Sigmoid colon (tissue), 6 donors: ENCODE measurements at regions not wholly inside any gene's neighbourhood (a gene's known extent, or its start where the extent isn't known, plus 50 kb on each side); places are given as distances from the start of the nearest gene placed in this dataset.

ENCODE experiments used
- DNase-seq: peaks from one replicate; pipeline ENCODE4 v3.0.0-alpha.2; 2019
- H3K27ac ChIP-seq, 4 donors: fragments of 200-600 bp; sonication (generic); one replicate each; pipeline ENCODE4 v1.5.1; 2016 to 2019; ENCODE audit warnings: mild to moderate bottlenecking in 1 of 4
- H3K27me3 ChIP-seq, 3 donors: fragments of 200-600 bp; sonication (generic); one replicate each; pipeline ENCODE4 v1.5.1; 2019; ENCODE audit warnings: mild to moderate bottlenecking in 1 of 3
- H3K36me3 ChIP-seq, 4 donors: fragments of 200-600 bp; sonication (generic); one replicate each; pipeline ENCODE4 v1.5.1; 2016 to 2019
- H3K4me1 ChIP-seq, 4 donors: fragments of 200-600 bp; sonication (generic); one replicate each; pipeline ENCODE4 v1.5.1; 2017 to 2019
- H3K4me3 ChIP-seq, 4 donors: fragments of 200-600 bp; sonication (generic); one replicate each; pipeline ENCODE4 v1.5.1; 2017 to 2019; ENCODE audit warnings: mild to moderate bottlenecking in 2 of 4, moderate library complexity in 1 of 4
- H3K9me3 ChIP-seq, 4 donors: fragments of 200-600 bp in 3 of 4; sonication (generic) in 3 of 4; one replicate each; pipeline versions ENCODE4 v1.5.1 to v1.6.1; 2013 to 2019
- EP300 ChIP-seq, 4 donors: sonication (generic); formaldehyde crosslinking; IDR thresholded peaks; one replicate each; pipeline ENCODE4 v1.6.1; 2017; ENCODE audit warnings: antibody characterized with exemption in 4 of 4
- POLR2A ChIP-seq, 2 donors: fragments of 450-650 bp; IDR thresholded peaks; one replicate each; pipeline ENCODE4 v1.6.1; 2016; ENCODE audit warnings: antibody characterized with exemption in 2 of 2, mild to moderate bottlenecking in 2 of 2, moderate library complexity in 2 of 2
- POLR2AphosphoS5 ChIP-seq, 4 donors: sonication (generic); formaldehyde crosslinking; IDR thresholded peaks; one replicate each; pipeline ENCODE4 v1.6.1; 2017; ENCODE audit warnings: antibody characterized with exemption in 4 of 4
- WGBS, 2 donors: extraction: QIAGEN DNeasy Blood & Tissue Kit; methylation state at CpG; one replicate each; pipeline ENCODE4 v1.1.7; 2013; 5-methylcytosine and 5-hydroxymethylcytosine counted together
- intact Hi-C: fragments of 100-400 bp; cut with DNase I; formaldehyde crosslinking; loops from one replicate; pipeline ENCODE4 v1.15.1; 2023
- TF ChIP-seq, protein P1 (sequence below), 4 experiments: fragments of 450-650 bp in 3 of 4; fragments of 200-600 bp in 1 of 4; IDR thresholded peaks; one replicate each; pipeline ENCODE4 v1.5.1; 2016 to 2019; ENCODE audit warnings: antibody characterized with exemption in 4 of 4, mild to moderate bottlenecking in 3 of 4, moderate library complexity in 2 of 4
- donor health status: healthy with polysubstance abuse.
- donor health status: healthy.

DNA sequence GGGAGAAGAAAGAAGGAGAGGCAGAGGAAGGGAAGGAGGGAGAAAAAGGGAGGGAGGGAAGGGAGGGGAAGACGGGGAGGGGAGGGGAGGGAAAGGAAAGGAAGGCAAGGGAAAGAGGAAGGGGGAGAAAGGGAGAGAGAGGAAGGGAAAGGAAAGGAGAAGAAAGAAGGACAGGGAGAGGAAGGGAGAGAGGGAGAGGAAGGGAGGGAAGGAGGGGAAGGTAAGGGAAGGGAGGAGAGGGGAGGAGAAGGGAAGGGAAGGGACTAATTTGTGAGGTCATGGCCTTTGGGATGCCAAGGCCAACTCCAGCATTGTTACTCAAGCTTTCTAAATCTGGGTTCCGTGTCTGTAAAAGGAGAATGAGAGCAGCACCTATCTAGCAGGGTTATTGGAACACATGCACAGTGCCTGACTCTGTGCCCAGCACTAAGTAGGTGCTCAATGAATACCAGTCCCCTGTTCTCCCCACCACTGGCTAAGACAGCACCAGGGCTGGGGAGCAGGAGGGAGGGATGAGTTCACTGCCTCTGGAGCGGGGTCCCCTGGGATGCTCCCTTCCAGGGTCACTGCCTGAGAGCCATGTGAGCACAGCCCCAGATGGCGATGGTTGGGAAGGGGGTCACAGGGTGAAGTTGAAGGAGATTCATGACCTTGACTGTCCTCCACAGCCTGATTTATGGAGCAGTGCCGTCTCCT is 560.1 kb upstream of the TBX3 start:
- no peak for DNase-seq
- no peak for TF ChIP-seq POLR2A (IDR thresholded peaks at IDR 0.05)
- no peak for TF ChIP-seq EP300 (IDR thresholded peaks at IDR 0.05)
- TF ChIP-seq, protein P1, sequence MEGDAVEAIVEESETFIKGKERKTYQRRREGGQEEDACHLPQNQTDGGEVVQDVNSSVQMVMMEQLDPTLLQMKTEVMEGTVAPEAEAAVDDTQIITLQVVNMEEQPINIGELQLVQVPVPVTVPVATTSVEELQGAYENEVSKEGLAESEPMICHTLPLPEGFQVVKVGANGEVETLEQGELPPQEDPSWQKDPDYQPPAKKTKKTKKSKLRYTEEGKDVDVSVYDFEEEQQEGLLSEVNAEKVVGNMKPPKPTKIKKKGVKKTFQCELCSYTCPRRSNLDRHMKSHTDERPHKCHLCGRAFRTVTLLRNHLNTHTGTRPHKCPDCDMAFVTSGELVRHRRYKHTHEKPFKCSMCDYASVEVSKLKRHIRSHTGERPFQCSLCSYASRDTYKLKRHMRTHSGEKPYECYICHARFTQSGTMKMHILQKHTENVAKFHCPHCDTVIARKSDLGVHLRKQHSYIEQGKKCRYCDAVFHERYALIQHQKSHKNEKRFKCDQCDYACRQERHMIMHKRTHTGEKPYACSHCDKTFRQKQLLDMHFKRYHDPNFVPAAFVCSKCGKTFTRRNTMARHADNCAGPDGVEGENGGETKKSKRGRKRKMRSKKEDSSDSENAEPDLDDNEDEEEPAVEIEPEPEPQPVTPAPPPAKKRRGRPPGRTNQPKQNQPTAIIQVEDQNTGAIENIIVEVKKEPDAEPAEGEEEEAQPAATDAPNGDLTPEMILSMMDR (IDR thresholded peaks at IDR 0.05), result no peak
- TF ChIP-seq POLR2AphosphoS5 (IDR thresholded peaks at IDR 0.05), result no peak
- intact Hi-C loops, result no loop called here

DNA sequence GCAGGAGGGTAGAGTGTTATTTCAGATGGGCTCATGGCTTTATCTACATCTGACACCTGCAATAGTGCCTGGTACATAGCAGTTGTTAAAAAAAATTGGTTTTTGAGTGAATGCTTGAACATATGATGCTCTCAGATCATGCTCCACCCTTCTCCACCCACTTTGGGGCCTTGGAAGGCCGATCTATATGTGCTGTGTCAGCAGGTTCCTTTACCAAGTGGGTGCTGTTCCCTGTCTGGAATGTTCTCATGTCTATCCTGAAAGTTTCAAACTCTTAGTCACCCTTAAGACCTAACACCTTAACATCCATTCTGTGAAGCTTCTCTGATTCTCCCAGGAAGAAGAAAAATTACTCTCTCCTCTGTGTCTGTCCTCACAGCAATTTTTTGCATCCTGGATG is 556.3 kb upstream of the TBX3 start:
- no peak overlapping the region for H3K4me3 ChIP-seq
- H3K36me3 ChIP-seq, result no peaks in the 10 kb centered on the region
- H3K27ac ChIP-seq, result no peak overlapping the region
- WGBS, 2 donors, result 67 to 74% methylated on average over 1 of the region's 1 CpG
- H3K4me1 ChIP-seq, result no peaks in the 10 kb centered on the region
- H3K9me3 ChIP-seq, result no peaks in the 10 kb centered on the region
- TF ChIP-seq, protein P1 (IDR thresholded peaks at IDR 0.05), result no peak
- TF ChIP-seq POLR2AphosphoS5 (IDR thresholded peaks at IDR 0.05) (no peak), EP300 (IDR thresholded peaks at IDR 0.05) (no peak)
- H3K27me3 ChIP-seq, result no peaks in the 10 kb centered on the region
- intact Hi-C loops, result no loop called here
- DNase-seq, result no peak

More for the DNA sequence above, 560.1 kb upstream of the TBX3 start:
- Histone ChIP-seq H3K36me3 (no peaks in the 10 kb centered on the region), H3K4me1 (no peaks in the 10 kb centered on the region), H3K9me3 (no peaks in the 10 kb centered on the region), H3K4me3 (no peak overlapping the region), H3K27me3 (no peaks in the 10 kb centered on the region), H3K27ac (no peak overlapping the region)
- WGBS, 2 donors, result 89 to 91% methylated on average over 5 of the region's 5 CpGs

DNA sequence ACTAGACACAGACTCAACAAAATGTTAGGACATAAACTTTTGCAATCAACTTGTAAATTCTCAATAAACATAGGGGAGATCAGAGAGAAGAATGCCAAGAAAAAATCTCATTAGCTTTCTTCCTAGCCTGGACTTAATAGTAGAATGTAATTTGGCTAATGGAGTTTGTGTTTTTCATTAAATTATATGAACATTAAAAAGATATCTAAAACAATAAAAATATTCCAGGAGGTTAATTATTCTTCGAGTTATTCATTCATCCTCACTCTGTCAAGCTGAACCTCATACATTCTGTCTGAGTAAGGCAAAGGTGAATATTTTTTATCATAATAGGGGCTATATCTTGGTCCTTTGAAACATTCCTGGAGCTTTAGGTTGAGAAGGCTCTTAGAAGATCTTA is 551.9 kb upstream of the TBX3 start:
- no peaks in the 10 kb centered on the region for H3K27me3 ChIP-seq
- H3K36me3 ChIP-seq, result no peaks in the 10 kb centered on the region
- TF ChIP-seq POLR2A (IDR thresholded peaks at IDR 0.05) (no peak), POLR2AphosphoS5 (IDR thresholded peaks at IDR 0.05) (no peak), EP300 (IDR thresholded peaks at IDR 0.05) (no peak)
- TF ChIP-seq, protein P1 (IDR thresholded peaks at IDR 0.05), result no peak
- no peak for DNase-seq
- H3K4me3 ChIP-seq, result no peak overlapping the region
- H3K4me1 ChIP-seq, result no peaks in the 10 kb centered on the region
- 7 to 47% methylated on average over 1 of the region's 1 CpG for WGBS, 2 donors
- intact Hi-C loops, result no loop called here
- no peaks in the 10 kb centered on the region for H3K9me3 ChIP-seq
- H3K27ac ChIP-seq, result no peak overlapping the region

DNA sequence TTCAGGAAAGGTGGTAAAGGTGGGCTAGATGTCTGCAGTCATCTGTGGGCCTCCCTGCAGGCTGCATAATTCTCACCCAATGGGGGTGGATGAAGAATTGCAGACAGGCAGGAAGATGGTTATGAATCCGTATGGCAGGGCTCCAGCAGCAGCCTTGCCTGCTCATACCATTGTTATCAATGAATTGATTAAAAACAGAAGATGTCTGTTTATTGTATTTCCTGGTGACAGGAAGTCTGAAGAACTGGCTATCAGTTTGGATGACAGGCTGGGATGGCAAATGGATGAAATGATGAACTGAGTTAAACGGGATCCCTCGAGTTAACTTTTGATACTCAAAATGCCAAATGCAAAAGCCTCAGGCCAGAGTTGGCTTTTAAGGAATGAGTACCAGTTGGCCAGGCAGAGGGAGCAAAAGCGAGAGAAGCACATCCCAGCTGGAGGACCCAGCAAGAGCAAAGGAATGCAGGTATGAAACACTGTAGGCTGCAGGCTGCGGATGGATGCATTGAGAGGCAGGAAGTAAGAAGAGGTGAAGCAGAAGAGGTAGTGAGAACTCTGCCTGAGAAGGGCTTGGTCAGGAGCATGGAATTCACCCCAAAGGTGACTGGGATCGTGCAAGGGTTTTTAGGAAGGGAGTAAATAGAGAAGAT is 550.0 kb upstream of the TBX3 start:
- TF ChIP-seq POLR2AphosphoS5 (IDR thresholded peaks at IDR 0.05), result no peak
- TF ChIP-seq EP300 (IDR thresholded peaks at IDR 0.05), result no peak
- no peak for TF ChIP-seq POLR2A (IDR thresholded peaks at IDR 0.05)
- TF ChIP-seq, protein P1 (IDR thresholded peaks at IDR 0.05), result no peak
- no peaks in the 10 kb centered on the region for H3K27me3 ChIP-seq
- no peaks in the 10 kb centered on the region for H3K36me3 ChIP-seq
- no peak for DNase-seq
- no peaks in the 10 kb centered on the region for H3K9me3 ChIP-seq
- WGBS, 2 donors, result 77 to 79% methylated on average over 6 of the region's 6 CpGs
- no peaks in the 10 kb centered on the region for H3K4me1 ChIP-seq
- H3K27ac ChIP-seq, result no peak overlapping the region
- no peak overlapping the region for H3K4me3 ChIP-seq
- intact Hi-C loops, result no loop called here
